ENCODE measurements at regions not wholly inside any gene's neighbourhood (a gene's known extent, or its start where the extent isn't known, plus 50 kb on each side); places are given as distances from the start of the nearest gene placed in this dataset.
"Not testable (repeated sequence)": the region's sequence is repeated elsewhere in the genome, so short reads cannot be mapped to it uniquely, and the experiment has no call there.

GRCh38 chr2:107745100-107745499, 81.6 kb upstream of the RGPD4 start:
- intact Hi-C loops (cut with micrococcal nuclease), result no loop called here
- DNase-seq, result no peak
- no peak for ATAC-seq

DNA sequence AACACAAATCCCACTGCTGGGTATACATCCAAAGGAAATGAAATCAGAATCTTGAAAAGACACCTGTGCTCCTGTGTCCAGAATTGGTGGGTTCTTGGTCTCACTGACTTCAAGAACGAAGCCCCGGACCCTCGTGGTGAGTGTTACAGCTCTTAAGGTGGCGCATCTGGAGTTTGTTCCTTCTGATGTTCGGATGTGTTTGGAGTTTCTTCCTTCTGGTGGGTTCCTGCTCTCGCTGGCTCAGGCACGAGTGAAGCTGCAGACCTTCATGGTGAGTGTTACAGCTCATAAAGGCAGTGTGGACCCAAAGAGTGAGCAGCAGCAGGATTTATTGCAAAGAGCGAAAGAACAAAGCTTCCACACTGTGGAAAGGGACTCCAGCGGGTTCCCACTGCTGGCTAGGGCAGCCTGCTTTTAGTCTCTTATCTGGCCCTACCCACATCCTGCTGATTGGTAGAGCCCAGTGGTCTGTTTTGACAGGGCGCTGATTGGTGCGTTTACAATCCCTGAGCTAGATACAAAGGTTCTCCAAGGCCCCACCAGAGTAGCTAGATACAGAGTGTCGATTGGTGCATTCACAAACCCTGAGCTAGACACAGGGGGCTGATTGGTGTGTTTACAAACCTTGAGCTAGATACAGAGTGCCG, 80.0 kb upstream of the RGPD4 start:
- ATAC-seq; intact Hi-C loops (cut with micrococcal nuclease): not testable (repeated sequence)

DNA sequence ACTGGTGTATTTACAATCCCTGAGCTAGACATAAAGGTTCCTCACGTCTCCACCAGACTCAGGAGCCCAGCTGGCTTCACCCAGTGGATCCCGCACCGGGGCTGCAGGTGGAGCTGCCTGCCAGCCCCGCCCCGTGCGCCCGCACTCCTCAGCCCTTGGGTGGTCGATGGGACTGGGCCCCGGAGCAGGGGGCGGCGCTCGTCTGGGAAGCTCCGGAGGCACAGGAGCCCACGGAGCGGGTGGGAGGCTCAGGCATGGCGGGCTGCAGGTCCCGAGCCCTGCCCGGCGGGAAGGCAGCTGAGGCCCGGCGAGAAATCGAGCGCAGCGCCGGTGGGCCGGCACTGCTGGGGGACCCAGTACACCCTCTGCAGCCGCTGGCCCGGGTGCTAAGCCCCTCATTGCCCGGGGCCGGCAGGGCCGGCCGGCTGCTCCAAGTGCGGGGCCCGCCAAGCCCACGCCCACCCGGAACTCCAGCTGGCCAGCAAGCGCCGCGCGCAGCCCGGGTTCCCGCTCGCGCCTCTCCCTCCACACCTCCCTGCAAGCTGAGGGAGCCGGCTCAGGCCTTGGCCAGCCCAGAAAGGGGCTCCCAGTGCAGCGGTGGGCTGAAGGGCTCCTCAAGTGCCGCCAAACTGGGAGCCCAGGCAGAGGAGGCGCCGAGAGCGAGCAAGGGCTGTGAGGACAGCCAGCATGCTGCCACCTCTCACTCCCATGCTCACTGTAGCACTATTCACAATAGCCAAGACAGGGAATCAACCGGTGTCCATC, 79.3 kb upstream of the RGPD4 start:
- ATAC-seq; intact Hi-C loops (cut with micrococcal nuclease): not testable (repeated sequence)

More for the DNA sequence above, 80.0 kb upstream of the RGPD4 start:
- not testable (repeated sequence) for DNase-seq

DNA sequence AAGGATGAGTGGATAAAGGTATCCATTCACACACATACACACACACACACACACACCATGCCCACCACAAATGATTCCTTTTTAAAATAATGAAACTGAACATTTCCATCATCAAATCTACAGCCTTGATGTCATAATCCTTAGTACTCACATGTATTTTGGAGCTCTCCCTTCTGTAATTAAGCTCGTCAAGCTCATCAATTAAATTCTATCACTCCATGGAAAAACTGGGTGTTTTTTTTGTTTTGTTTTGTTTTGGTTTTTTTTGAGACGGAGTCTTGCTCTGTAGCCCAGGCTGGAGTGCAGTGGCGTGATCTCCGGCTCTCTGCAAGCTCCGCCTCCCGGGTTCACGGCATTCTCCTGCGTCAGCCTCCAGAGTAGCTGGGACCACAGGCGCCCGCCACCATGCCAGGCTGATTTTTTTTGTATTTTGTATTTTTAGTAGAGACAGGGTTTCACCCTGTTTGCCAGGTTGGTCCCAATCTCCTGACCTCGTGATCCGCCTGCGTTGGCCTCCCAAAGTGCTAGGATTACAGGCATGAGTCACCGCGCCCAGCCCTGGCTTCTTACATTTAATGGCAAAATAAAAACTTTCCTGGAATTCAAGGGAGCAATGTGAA, 78.6 kb upstream of the RGPD4 start:
- ATAC-seq, result no peak
- intact Hi-C loops (cut with micrococcal nuclease), result no loop called here
- no peak for DNase-seq

More for the DNA sequence above, 79.3 kb upstream of the RGPD4 start:
- not testable (repeated sequence) for DNase-seq

- DNase-seq (no peak), ATAC-seq (no peak)
- intact Hi-C loops (cut with micrococcal nuclease), result no loop called here
These were observed 74.8 kb upstream of the RGPD4 start for GRCh38 chr2:107751936-107752335.

DNA sequence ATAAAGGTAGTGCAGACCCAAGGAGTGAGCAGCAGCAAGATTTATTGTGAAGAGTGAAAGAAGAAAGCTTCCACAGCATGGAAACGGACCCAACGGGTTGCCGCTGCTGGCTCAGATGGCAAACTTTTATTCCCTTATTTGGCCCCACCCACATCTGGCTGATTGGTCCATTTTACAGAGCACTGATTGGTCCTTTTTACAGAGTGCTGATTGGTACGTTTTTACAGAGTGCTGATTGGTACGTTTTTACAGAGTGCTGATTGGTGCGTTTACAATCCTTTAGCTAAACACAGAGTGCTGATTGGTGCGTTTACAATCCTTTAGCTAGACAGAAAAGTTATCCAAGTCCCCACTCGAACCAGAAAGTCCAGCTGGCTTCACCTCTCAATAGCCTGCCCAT, 72.9 kb upstream of the RGPD4 start:
- intact Hi-C loops (cut with micrococcal nuclease); DNase-seq; ATAC-seq: not testable (repeated sequence)

GRCh38 chr2:107757223-107757622, 69.5 kb upstream of the RGPD4 start:
- ATAC-seq (no peak), DNase-seq (no peak)
- intact Hi-C loops (cut with micrococcal nuclease), result no loop called here

GRCh38 chr2:107760620-107761364, 65.9 kb upstream of the RGPD4 start:
- DNase-seq, result no peak
- intact Hi-C loops (cut with micrococcal nuclease), result no loop called here
- no peak for ATAC-seq

DNA sequence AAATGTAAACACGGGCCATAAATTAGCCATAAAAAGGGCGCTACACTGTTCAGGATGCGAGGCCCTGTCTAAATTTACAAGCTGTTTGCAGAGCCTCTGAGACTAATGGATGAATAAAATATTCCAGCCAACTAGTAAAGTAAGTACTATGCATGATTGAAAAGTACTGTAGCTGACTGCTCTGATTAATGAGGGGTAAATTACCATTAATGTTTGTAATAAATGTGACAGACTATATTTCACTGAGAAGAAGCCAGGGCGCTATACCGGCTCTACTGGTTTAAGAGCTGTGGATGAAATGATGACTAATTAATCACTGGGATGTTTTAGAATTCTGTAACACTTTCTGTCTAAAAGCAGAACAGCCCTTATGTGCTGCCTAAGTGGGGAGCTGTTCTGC, 54.3 kb upstream of the RGPD4 start:
- ATAC-seq, result no peak
- intact Hi-C loops (cut with micrococcal nuclease), result no loop called here
- no peak for DNase-seq

DNA sequence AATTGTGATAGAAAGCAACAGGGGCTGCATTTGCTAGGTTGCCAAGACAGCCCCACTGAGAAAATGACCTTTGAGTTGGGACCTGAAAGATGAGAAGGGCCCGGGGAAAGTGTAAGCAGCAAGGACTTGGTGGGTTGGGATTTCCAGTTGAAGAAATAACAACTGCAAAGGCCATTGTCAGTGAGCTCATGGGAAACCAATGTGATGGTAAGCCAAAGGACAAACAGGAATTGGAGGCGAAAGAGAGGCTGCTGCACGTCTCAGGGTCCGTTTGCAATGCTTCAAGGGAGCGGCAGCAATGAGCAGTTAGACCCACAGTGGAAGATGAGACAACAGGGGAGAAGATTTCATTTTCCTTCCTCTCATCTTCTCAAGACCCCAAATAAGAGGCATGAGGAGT, 51.5 kb upstream of the RGPD4 start:
- DNase-seq, result no peak
- intact Hi-C loops (cut with micrococcal nuclease), result no loop called here
- no peak for ATAC-seq

- no peak for ATAC-seq
- no peak for DNase-seq
- intact Hi-C loops (cut with micrococcal nuclease), result no loop called here
These were observed 50.9 kb upstream of the RGPD4 start for GRCh38 chr2:107775791-107776190.

DNA sequence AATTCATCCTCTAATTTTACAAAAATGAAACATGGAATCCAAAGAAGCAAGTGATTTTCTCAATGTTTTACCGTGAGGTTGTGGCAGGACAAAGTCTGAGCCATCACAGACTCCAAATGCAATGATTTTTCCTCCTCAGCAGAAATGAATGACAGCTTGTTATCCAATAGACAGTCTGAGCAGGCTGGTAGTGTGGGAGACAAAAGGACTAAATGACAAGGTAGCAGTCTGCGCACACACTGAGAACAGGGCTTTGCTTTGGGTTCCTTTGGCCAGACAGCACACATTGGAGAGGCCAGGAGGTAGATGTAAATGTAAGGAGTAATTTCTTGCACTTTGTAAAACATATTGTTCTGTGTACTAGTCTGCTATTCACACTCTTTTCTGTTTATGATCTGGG, 50.3 kb upstream of the RGPD4 start:
- no peak for ATAC-seq
- intact Hi-C loops (cut with micrococcal nuclease), result no loop called here
- no peak for DNase-seq

Data from left ventricle myocardium superior (tissue), 1 donor.